ENCODE measurements at regions not wholly inside any gene's neighbourhood (a gene's known extent, or its start where the extent isn't known, plus 50 kb on each side); places are given as distances from the start of the nearest gene placed in this dataset.

DNA sequence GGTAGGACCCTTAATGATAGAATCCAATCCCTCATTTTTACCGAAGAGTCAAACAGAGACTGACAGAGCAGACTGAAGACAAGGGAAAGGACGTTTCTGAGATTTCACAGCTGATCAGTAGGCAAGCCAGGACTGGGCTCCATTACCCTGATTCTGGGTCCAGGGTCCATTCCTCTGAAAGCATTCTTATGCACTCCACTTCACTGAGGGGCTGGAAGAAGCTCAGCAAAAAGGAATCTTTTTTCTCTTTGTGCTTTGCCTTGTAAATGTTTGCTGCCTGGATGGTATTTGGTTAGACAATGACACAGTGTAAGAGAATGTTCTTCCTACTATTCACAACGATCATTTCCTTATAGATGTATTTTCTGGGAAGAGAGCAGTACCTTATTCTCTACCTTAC is 331.3 kb upstream of the PROX1 start:
- DNase-seq, result no peak

DNA sequence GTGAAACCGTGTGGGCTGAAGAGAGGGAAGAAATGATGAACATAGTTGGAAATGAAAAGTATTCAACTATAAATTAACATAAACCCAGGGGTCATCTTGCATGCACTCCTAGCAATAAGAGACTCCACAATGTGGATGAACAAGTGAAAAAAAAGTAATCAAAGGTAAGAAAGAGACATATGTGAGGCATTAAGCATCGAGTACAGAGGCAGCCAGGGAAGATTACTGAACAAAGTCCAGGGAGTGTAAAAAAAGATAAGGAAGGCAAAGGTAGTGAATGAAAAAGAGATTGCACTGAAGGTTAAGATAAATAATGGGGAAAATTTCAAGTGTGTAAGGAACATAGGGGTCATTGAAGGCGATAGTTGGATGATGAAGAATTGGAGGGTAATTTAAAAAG is 330.8 kb upstream of the PROX1 start:
- no peak for DNase-seq

DNA sequence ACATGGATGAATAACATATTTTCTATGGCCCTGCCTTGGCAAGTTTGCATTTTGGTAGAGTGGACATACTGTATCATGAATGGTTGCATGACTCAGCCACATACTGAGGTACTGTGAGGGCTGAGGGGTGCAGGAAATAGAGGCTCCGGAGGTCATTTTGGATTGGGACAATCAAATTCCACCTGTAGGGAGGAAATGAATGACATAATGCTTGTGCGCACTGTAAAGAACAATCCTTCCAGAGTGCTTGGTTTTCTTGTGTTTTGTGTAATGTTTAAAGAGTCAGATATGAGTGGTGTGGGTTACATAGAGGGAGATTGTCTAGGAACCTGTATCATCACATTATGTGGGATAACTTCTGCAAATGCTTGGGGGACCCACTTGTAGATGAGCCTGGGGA is 329.9 kb upstream of the PROX1 start:
- DNase-seq, result no peak

DNA sequence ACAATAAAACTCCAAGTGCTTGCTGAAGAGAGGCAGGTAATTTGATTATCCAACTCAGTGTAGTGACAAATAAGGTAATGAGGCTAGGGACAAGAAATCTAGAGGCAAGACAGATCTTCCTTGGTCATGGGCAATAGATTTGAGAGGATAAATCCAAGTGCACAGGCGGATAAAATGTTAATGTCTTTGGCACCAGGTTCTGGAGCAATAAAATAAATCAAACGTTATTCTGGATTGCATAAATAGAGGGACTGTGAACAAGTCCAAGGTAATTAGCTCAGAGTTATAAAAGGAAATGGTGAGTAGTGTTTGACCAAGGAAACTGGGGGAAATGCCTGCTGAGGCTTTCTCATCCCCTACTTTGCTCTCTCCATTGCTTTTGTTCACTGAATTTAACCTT is 329.3 kb upstream of the PROX1 start:
- no peak for DNase-seq

DNA sequence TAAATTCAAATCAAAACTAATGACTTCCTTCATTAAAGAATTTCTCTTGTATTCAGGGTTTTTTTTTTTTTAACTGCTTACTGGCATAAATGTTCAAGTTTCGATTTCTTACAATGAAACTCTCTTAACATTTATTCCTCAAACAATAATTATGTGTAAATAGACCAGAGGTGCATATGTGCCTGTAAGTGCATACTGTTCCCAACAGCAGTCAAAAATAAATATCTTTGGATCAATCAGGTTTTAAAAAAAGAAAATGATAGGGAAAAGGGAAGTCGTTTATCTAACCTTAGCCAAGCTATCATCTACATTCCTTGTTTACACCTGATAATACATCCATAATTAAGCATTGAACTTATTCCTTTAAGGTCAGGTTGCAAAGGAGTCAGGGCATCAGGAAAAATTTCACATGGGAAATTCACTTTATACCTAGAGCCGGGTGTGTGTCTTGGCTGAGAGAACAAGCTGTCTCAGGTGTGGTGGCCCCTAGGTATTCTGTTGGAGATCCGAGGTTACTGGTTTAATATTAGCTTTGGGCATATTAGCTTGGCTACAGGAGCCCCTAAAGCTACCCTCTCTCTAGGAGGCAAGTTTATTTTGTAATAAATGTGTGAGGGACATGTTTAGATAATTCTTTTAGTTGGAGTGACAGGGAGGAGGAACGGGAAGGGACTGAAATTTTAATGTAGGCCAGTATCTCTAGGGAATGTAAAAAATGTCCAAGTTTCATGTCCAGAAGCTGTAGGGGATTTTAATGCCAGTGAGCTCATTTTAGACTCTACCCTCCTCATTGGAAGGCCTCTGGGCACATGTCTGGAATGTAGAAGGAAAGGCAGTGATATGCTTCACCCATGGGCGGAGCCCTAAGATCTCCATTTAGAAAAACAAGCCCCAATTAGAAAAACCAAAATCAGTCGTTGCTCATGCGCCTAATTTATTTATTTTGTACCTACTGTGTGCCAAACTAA is 327.9 kb upstream of the PROX1 start:
- DNase-seq, result no peak

DNA sequence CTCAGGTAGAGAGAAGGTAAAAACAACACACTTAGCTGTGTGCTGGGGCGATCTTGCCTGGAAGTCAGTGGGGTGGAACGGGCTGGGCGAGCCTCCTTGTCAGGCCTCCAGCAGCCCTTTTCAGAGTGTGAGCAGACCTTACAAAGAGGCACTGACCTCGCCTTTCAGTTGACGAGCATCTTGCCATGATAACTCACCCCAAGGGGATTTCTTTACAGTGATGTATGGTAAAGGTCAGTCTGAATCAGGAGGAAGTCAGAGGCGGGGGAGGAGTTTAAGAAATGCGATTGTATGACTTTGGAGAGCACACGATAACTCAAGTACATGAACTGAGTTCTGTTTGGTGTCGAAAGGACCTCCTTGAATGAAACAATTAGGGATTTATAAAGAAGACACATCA is 326.5 kb upstream of the PROX1 start:
- DNase-seq, result no peak

DNA sequence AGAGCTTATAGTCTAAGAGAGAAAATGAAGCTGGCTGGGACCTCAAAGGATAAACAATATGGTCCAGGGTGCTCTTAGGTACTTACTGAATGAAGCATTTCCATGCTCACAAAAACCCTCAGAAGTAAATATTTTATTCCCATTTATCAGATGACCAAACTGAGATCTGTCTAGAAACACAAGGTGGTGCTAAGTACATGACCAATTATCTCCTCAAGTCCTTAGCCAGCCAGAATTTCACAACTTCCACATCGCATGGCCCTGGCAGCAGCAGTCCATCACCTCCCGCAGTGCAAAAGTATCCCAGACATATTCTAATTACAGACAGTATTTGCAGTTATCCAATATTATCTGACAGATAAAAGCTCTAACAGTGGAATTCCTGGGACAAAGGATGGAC is 321.7 kb upstream of the PROX1 start:
- no peak for DNase-seq

DNA sequence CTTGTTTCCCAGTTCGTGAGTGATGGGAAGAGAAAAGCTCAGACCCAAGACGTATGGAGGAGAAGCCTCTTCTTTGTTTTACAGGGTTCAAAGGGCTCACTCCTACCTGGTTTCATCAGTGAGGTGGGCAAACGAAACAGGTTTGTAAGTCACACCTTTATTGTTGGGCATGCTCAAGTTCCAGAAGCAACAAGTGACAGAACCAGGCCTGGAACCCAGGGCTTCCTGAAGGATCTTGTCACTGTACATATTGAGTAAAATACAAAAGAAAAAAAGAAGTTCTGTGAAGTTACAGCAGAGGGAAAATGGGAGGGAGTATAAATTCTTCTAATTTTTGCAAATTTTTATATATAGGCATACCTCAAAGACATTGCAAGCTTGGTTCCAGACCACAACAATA is 320.9 kb upstream of the PROX1 start:
- no peak for DNase-seq

DNA sequence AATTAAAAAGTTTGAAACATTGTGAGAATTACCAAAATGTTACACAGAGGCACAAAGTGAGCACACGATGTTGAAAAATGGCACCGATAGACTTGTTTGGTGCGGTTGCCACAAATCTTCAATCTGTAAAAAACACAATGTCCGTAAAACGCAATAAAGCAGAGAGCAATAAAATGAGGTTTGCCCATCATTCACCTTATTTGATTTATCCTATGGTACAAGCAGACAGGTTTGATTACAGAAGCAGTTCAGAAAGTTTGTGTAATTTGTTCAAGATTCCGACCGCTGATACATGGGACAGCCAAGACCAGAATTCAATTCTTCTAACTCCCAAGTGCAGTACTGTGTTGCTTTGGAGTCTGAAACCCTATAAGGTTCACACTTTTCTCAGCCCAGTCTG is 318.3 kb upstream of the PROX1 start:
- no peak for DNase-seq

DNA sequence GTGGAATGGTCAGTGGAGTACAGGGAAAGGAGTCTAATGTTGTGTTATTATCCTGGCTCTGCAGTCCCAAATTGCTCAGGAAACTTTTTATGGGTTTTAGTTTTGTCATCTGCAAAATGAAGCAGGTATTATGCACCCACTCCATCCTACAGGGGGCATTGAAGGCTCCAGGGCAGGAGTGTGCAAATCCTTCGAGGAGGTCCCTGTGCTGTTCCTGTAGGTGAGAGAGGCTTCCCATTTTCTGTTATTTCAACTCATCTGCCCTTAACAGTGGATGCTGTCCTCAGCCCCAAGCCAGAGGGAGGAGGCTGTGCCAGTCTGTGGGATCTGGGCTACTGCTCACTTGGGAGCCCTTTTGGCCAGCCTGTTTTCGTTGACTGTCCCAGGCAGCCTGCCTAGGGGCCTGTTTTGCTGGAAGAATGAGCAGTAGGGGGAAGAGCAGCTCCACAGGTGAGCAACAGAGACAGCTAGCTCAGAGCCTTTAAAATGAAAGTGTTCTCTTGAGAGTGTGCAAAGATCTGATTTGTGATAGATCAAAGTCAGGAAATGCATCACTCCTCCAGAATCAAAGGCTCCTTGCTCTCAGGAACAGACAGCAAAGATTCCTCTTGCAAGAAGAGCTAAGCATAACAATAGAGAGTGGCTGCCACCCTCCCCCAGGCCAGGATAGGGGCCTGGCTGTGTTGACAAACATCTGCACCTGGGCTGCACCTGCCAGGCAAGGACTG is 317.6 kb upstream of the PROX1 start:
- no peak for DNase-seq

DNA sequence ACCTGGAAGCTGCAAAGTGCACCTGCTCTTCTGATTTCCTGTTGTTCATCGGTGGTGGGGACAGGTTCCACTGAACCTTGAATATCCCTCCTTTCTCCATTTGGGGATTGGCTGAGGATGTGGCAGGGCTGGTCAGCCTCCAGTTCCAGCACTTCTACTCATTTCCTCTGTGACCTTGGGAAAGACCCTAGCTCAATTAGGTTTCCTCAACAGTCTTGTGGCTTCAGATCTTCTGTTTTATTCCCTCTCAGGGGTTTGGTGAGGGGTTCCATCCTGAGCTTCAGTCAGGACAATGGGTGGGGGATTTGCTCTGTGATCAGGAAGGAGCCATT is 317.1 kb upstream of the PROX1 start:
- DNase-seq, result no peak

DNA sequence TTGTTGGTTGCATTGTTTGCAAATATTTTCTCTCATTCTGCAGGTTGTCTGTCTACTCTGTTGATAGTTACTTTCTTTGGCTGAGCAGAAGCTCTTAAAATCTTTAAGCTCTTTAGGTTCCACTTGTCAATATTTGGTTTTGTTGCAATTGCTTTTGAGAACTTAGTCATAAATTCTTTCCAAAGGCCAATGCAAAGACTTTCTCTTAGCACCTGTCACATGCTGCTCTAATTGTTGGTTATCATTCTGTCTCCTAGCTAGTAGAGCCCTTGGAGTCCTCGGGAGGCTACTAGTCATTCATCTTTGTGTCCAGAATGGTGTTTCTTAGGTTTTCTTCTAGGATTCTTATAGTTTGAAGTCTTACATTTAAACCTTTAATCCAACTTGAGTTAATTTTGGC is 312.7 kb upstream of the PROX1 start:
- no peak for DNase-seq

DNA sequence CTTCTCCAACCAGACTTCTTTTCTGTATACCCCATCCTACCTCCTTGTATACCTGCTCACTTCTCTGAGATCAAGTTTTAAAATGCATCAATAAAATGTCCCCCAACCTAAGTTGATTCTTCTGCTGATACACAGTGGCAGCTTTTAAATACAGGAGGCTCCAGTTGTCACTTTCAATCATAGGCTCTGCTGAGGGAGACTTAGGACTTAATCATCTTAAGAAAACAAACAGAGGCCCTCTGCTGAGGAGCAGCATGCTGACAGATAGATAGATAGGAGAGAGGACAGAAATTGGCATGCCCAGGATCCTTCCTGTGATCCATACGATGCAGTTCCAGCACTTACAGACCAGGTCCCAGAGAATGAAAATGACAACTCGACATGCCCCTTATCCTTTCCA is 311.0 kb upstream of the PROX1 start:
- DNase-seq, result no peak

DNA sequence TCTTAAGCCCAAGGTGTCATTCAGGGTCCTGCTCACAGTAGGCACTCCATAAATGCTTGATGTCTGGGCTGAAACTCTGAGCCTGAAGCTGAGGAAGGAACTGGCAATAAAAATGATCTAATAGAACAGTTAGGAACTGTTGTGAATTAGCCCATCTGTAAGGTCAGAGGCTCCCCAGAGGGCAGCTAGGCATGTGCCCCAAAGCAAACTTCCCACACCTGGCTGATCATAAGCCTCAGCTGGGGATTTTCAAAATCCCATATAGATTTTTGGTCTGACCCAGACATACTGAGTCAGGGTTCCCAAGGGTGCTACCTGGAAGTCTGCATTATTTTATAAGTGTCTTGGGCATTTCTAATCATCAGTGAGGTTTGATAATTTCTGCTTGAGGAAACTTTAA is 309.4 kb upstream of the PROX1 start:
- DNase-seq, result no peak

DNA sequence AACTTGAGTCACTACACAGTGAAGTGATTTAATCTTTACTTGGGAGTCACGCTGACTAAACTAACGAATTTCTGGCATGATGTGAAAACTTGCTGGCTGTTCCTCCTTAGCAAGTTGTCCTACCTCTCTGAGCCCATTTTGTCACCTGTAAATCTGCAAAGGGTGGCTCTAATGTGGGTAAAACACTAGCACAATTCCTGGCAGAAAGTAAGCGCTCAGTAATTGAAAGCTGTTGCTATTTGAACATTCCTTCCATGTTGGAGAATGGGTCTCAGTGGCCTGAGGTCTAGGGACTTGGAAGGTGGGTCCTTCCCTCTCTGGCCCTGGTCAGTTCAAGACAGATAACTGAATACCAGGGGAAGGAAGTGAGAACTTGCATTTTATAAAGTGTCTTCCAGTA is 309.0 kb upstream of the PROX1 start:
- no peak for DNase-seq

DNA sequence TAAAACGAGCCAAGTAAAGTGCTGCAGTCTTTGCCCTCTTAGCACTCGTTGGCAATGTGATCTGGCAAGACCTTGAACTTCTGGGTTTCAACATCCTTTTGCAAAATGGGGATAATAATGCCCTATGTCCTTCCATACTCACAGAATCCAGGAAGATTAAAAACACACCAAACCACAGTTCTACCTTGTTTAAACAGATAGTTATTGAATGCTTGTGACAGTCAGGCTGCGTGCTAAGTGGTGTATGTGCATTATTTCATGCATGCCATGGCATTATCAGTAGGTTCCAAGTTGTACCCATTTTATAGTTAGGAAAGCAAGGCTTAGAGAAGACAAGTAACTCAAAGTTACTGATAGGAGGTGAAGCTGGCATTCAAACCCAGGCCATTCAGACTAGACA is 308.6 kb upstream of the PROX1 start:
- DNase-seq, result no peak

DNA sequence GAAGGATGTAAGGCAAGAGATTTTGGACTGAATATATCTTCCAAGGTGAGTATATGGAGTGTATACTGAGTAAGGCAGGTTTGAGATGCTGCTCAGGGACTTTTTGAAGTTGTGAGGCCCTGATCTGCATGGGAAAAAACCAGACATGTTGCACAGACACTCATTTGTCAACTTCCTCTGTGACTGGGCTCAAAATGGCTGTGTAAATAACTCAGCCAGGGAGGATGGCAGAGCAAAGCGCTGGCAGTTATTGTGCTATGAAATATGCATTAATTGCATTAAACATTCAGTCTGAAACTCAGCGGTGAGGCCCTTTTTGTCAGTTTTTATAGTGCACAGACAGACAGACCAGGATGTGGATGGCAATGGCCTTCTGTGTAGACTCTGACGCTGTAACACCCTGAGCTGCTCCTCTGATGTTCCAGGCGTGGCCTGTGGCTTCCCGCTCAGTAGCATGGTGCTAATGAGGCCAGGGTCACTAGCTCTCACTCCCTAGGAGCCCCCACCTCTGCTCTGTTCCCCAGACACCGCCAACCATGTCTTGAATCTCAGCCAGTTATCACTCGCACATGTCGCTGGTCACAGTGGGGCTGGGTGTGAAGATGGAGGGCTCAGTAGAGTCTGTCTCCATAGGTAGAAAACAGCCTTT is 307.0 kb upstream of the PROX1 start:
- no peak for DNase-seq

DNA sequence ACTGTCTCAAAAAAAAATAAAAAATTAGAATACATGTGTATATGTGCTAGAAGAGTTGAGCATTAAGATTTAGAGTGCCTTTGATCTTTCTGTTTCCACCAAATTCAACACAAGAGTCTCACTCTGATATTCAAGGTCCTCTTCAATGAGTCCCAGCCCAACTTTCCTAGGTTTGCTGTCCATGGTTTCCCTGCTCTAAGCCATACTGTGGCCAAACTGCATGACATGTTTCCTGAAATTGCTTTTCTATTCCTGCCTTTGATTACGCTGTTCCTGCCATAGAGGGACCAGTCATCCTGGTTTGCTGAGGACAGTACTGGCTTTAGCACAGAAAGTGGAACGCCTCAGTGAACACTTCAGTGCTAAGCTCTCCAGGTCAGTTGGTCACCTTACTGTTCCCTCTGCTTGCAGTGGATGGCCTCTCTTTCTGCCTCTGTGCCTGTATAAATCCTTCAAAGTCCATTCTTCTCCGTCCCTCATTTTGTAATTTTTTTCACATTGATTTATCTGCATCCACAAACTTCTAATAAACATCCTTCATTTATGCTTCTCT is 305.9 kb upstream of the PROX1 start:
- no peak for DNase-seq

DNA sequence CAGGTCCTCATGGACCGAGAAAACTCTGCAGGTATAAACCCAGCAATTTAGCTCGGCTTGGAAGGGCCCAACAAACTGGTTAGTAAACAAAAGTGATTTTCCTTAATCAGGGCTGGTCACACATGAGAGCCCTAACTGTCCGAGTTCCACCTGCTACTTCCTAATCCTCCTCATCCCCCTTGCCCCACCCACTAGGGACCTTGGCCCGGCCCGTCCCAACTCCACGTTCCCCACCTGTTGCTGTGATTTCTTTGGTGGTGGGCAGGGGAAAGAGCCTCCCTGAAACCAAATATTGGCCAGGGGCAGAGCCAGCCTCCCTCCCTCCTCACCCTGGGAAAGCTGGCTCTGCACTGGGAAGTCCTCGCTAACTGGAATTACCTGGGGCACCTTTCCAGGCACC is 304.2 kb upstream of the PROX1 start:
- DNase-seq, result no peak

DNA sequence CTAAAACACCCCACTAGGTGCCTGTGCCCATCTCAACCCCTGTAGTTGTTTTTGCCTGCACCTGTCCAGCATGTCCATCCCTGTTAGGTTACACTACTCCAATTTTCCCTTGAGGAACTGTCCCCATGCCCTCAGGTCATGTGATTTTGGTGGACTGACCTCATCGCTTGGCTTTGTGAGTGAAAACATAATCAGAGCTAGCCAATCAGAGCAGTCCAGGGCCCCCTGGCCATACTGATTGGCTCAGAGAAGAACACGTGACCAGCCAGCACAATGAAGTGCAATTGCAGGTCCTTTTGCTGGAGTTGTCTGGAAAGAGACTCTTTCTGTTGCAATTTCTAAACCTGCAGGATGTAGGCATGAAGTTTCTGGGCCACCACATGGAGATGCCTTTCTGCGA is 303.3 kb upstream of the PROX1 start:
- DNase-seq, result no peak

DNA sequence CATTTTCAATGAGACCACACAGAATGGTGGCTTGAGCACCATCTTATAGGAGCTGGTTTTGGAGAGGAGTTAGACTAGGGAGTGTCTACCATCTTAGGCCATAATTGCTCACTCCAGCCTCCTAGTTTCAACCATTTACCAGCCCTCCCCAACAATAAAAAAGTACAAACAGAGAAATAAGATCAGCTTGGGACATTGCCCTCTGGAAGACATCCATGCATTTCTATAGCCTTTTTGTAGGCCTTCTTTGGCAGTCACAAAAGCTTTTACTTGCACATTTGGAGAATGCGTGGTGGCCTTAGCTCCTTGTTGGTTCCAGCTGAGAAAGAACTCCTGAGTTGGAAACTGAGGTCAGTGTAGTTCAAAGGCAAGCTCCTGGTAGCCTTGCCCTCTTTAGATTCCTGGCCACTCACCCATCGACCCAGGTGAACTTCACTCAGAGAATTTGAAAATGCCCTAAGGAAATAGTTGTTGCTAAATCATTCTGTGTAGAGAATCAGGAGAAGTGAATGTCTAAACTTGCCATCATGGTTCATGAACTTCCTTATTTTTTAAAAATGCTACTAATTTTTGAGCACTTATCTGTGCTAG is 301.7 kb upstream of the PROX1 start:
- DNase-seq, result no peak

DNA sequence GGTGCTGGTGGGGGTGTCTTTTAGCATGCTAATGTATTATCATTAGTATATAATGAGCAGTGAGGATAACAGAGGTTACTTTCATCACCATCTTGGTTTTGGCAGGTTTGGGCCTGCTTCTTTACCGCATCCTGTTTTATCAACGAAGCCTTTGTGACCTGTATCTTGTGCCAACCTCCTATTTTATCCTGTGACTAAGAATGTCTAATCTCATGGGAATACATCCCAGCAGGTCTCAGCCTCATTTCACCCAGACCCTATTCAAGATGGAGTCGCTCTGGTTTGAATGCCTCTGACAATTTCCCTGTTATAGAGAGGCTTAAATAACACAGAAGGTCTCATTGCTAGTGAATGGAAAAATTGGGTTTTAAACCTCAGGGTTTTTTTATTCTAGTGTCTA is 300.8 kb upstream of the PROX1 start:
- no peak for DNase-seq

DNA sequence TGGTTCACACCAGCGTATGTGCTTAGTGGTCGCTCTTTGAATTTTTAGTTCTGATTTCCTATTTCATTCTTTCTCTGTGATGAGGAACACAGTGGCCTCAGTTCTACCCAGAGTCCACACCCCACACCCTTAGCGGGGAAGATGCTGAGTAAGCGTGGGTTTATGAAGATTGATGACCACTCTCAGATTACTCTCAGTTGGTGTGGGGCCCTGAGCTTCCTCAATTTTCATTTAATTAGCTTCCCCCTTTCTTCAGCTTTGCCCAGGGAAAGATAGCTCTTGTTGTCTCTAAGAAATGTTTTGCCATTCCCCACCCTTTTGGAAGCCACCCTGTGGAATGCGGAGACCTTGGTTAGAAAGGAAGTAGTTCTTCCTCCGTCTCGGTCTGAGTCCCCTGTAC is 299.9 kb upstream of the PROX1 start:
- DNase-seq, result no peak

All from activated naive CD4-positive, alpha-beta T cell treated with Interleukin-2 at 50 U/mL for 16 hours (primary cell).